NCI-H345 treated with DMSO at 0.1 percent for 48 hours (cell line): ENCODE measurements at regions not wholly inside any gene's neighbourhood (a gene's known extent, or its start where the extent isn't known, plus 50 kb on each side); places are given as distances from the start of the nearest gene placed in this dataset.

Experiments used
- DNase-seq: peaks from one replicate; lab custom pipeline; 2025; ENCODE audit not compliant: unreplicated experiment; lab: John Stamatoyannopoulos, UW

GRCh38 chr10:111131168-111131799, 54.5 kb downstream of the ADRA2A start:
- no peak for DNase-seq

DNA sequence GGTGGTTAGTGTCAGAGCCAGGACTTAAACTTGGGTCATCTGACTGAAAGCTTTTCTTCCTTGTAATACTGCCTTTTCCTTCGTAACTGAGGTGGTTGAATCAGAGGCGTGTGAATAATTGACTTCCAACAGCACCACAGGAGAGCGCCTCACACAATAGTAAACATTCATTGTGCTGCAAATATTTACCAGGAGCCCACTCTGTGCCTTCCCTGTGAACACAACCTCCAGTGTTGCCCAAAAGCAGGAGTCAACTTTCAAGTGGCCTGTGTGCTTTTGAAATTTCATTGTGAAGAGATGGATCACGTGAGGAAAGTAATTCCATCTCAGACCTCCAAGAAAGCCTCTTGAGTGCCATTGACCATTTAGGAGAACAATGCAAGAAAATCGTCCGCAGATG, 60.2 kb downstream of the ADRA2A start:
- peak; percentile 63 for DNase-seq

DNA sequence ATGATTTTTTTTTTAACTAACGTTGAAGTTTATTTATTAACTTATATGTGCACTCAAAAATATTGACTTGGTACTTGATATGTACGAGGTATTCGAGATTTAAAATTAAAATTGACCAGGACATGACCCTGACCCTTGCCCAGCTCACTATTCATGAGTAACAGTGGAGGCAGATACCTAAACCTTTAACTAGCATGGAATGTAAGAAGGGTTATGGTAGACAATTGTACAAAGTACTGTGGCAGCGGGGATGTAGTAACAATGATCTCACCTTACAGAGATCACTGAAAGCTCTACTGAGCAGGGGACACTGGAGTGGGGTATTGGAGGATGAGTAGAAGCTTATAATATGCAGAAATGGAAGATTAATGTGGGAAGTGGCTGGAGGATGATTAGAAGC, 60.8 kb downstream of the ADRA2A start:
- DNase-seq, result no peak

DNA sequence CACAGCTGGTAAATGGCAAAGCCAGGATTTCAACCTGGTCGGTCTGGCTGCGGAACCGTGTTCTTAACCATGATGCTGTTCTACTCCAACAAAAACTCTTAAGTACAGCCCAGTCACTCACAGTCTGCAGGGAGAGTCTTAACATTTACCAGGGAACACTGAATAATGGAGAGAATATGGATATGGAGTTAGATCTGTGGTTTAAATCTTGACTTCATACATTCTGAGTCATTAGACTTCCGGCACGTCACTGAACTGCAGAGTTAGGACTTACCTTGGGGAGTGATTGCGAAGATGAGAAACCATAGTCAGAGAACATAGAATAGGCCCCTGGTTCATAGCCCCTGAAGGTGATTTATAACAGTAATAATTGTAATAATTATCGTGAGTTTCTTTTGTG, 61.7 kb downstream of the ADRA2A start:
- no peak for DNase-seq

- DNase-seq, result no peak
Measured at GRCh38 chr10:111139567-111139966, 62.7 kb downstream of the ADRA2A start.

DNA sequence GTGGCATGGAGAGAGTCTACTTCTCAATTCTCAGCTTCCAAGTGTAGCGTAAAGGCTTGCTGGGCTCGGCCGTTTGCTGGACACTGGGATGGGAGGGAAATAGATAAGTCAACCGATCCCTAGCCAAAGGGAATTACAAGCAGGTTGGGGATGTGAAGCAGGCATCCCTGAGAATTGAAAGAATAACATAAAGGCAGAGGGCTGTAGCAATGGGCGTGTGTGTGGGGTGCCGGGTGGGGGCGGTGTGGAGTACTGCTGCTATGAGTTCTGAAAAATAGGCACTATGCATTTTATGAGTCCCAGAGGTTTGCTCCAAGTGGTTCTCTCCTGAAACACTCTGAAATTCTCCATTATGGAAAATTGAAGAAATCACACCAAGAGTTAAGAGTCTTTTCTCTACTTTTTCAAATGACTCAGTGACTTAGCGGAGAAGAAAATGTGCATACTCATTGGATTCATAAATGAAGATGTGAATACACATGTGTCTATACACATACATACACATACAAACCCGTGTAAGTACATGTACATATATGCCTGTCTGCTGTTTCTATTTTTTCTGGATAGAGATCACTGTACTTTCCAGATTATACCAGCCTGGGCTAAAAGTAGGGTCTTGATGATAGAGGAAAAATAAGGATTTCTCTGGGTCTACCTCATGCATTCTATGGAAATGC, 65.4 kb downstream of the ADRA2A start:
- DNase-seq, result no peak

DNA sequence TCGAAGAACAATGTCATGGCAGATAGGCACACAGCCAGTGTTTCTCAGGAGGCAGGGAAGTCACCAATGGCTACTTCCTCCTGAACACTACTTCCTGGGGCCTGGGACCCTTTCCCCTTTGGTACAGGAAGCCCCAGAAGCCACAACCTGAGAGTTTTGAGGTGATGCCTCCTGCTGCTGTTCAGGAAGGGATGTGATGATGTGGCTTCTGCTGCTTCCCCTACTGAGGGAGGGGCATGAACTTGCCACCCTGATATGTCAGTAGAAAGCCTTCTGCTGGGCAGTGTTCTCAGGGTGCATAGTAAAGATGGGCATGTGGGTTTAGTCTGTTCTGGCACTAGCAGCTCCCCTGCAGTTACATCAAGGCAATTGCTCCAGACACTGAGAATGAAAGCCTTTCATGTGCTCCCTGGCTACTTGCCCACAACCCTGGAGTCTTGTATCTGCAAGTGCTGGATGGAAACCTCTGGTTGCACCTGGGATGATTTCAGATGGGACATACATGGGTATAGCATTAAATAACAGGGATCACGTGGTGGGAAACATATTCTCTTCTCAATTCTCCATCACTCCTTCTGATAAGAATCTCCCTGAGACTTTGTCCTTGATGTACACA, 69.3 kb downstream of the ADRA2A start:
- DNase-seq, result no peak

DNA sequence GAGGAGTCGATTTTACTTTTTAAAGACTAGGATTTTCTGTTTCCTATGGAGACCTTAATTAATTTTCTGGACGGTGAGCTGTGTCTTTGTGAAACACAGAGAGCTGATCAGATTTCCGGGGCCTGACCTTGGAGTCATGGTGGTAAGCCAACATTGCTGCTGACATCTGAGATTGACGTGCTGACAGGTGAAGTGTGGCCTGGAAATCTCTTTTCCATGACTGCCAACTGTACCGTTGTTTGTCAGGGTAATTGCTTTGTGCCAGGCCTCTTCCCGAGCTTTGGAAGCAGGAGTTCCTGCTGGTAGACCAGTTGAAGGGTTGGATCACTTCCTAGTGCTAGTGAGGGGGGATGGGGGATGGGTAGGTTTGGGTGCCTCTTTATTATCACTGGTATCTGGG, 71.2 kb downstream of the ADRA2A start:
- DNase-seq, result no peak

- no peak for DNase-seq
Measured at GRCh38 chr10:111148440-111148839, 71.6 kb downstream of the ADRA2A start.

- DNase-seq, result no peak
Measured at GRCh38 chr10:111150691-111151090, 73.9 kb downstream of the ADRA2A start.

DNA sequence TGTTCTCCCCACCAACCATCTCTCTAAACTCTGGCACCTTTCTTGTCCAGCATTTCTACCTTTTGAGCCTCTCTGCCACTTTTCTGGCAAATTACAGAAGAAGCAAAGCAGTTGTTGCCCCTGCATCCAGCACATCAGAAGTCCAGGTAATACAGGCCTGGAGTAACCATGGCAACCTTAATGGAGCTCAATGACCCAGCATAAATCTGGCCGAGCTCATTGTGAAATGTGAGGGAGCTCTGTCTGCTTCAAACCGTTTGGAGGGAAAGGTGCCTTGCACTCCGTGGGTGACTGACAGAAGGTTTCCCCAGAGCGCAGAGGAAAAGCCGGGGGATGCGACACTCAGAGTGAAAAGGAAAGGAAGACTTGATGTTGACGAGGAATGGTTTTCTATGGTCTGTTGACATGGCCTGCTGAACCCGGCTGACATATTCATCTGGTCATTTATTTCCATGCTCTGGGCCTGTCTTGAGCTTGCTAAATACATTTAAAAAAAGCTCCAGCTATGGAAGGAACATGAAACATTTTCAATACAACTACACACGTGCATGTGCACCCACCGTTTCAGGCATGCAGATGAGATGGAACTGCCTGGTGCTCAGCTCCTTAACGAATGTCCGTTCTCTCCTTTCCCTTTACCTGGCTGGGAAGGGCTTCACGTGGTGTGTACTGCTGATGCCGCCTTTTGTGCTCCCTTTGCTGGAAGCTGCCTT, 74.9 kb downstream of the ADRA2A start:
- no peak for DNase-seq

DNA sequence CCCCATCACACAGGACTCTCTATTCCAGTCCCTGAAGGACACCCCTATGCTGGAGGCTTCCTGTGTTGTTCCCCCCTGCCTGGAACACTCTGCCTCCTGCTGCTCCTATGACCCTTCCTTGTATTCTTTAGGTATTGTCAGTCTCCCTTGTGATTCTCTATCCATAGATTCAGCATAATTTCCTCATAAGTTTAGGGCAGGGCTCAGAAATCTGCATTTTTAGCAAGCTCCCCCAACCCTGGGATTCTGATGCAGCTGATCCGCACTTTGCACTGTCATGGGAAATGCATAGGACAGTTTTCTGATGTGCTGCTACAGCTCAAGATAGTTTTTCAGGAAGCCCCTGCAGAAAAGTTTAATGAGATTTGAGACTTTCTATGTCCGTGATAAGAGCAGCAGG, 79.9 kb downstream of the ADRA2A start:
- no peak for DNase-seq

GRCh38 chr10:111158595-111158994, 81.8 kb downstream of the ADRA2A start:
- no peak for DNase-seq

GRCh38 chr10:111161109-111161874, 84.5 kb downstream of the ADRA2A start:
- no peak for DNase-seq

DNA sequence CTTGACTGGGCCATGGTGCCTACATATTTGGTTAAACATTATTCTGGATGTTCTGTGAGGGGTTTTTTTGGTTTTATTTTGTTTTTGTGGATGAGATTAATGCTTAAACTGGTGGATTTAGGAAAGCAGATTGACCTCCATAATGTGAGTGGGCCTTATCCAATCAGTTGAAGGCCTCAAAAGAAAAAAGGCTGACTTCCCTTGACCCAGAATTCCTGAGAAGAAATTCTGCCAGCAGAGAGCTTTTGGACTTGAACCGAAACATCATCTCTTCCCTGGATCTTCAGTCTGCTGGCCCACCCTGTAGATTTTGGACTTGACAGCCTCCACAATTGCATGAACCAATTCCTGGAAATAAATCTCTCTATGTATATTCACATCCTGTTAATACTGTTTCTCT, 94.4 kb downstream of the ADRA2A start:
- no peak for DNase-seq

- no peak for DNase-seq
Measured at GRCh38 chr10:111175787-111176186, 99.0 kb downstream of the ADRA2A start.

DNA sequence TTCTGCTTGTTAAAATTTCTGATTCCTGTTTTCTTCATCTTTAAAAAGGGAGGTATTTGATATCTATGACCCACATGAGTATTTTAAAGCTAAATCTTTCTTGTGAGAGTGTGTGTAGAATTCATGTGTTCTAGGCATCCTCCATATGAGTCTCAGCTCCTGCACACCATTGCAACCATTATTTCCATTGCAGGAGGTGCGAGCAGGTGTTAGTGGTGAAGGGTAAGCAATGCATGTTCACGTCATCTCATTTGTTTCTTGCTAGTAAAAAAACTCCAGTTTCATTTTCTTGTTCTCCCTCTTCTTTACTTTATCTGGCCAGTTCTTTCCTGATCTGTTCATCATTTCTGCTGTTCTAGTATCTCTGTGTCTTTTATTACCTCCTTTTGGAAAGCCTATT, 100.5 kb downstream of the ADRA2A start:
- DNase-seq, result no peak

DNA sequence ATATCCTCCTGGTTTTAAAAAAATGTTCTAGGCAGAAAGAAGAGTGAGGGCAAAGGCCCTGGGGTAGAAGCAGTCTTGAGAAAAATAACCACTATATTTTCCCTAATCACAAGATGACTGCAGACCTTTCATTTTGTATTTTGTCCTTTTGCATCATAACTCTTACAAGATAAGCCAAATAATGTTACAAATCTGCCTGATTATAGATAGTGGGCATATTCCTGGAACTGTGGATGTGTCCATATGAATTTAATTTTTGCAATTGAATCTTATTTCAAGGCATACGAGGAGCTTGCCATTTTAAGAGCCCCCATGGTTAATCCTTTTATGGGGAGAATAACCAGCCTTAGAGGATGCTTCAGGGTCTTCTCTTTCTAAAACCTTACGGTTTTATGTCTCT, 102.7 kb downstream of the ADRA2A start:
- no peak for DNase-seq

- no peak for DNase-seq
Measured at GRCh38 chr10:111186358-111186757, 109.5 kb downstream of the ADRA2A start.

DNA sequence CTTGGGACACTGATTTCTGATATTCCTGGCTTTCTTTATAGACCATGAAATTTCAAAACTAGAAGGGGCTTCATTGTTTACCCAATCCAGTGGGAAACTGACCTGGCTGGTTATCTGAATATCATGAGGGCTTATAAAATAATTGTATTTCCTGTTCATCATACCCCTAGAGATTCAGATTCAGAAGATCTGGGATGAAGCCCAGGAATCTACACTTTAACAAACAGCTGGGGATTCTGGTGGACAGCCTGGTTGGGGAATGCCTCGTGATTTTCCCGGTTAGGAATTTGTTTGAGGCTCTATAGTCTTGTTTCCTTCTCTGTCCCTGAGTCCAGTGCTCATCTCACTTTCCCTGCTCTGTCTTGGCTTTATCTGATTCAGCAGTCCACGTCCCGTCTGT, 110.3 kb downstream of the ADRA2A start:
- DNase-seq, result no peak

DNA sequence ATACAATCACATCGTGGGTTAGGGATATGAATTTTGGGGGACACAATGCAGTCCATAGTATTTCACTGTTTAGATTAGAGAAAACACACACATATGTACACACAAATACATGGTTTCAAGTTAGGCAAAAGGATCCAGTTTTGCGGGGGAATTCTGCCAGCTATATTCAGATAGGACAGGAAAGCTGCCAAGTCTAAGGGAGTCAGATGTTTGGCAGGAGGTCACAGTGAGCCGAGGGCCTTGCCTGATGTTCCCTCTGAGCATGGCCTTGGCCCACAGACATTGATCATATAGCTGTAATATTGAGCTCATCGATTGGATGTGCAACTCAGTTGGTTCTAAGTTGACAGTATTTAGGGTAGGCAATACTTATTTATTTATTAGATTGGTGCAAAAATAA, 122.8 kb downstream of the ADRA2A start:
- no peak for DNase-seq
